ENCODE measurements at regions not wholly inside any gene's neighbourhood (a gene's known extent, or its start where the extent isn't known, plus 50 kb on each side); places are given as distances from the start of the nearest gene placed in this dataset.
"Not testable (repeated sequence)": the region's sequence is repeated elsewhere in the genome, so short reads cannot be mapped to it uniquely, and the experiment has no call there.

DNA sequence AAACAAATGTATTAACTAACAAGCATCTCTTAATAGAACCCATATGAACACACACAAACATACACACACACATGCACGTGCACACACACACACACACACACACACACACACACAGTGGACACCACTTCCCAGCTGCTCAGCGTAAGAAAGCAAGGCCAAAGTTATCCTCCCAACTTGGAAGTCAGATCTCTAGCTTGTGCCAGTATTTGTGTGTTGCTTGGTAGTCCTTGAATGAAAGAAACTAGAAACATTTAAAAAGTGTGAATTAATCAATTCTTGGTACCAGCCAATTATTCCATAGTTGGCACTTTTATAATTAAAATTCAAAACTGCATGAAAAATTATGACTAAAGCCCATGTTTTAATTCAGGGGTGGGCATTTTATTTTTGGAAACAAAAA, 178.1 kb downstream of the TMEM161B start:
- DNase-seq: no peak

DNA sequence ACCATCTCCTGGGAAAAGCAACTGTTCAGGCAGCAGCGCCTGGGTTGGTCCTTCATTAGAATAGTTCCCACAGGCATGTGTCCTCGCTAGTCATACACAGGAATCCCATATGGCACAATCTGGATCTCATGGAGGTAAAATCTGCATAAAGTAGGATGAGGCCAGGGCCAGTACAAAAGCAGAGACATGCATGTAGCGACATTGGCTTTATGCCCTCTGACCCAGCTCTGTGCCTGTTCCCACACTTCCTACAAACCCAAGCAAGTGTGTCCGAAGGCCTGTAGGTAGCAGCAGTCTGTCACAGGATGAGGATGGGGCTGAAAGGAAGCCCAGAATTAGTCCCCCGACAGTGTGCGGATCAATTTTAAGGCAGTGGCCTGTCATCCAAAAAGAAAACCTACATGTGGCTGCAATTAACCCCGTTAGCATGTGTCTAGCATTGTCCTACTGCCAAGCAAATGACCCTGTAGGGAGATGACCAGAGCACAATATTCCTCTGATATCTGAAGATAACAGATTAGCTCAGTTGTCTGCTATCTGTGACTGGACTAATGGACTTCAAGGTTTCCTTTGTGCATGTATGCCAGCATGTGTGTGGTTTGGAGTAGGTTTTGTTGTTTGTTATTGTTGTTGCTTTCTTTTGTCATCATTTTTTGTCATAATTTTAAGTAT, 178.8 kb downstream of the TMEM161B start:
- no peak for DNase-seq

DNA sequence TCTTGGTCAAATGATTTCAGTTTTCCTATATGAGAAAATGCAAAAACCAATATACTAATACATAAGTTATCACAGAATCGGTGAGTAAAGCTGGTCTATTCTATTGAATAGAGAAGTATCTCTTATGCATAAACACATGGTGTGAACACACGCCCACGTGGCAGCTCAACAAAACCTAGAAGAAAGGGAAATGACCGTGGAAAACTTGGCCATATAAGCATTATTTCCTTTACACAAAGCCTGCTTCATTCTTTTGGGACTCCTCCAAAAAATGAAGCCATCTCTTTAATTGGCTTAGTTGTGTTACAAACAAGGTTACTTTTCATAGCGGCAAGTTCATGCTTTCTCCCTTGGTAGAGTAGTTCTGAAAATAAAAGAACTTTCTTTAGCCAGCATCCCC, 183.2 kb downstream of the TMEM161B start:
- DNase-seq: no peak

DNA sequence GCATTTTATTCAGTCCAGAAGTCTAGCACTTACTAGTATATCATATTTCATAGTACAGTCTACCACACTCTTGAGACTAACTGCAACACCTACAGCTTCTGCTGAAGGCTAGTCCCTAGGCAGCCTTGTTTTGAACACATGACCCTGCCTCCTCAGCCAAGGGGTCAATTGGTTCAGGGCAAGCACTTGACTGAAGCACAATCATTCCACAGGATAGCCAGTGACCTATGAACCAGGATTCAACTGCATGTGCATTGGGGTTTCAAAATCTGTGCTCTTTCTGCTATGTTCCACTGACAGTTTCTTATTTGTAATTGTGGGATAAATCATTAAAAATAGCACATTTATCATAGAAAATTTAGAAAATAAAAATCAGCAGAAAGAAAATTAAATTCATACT, 186.8 kb downstream of the TMEM161B start:
- no peak for DNase-seq

DNA sequence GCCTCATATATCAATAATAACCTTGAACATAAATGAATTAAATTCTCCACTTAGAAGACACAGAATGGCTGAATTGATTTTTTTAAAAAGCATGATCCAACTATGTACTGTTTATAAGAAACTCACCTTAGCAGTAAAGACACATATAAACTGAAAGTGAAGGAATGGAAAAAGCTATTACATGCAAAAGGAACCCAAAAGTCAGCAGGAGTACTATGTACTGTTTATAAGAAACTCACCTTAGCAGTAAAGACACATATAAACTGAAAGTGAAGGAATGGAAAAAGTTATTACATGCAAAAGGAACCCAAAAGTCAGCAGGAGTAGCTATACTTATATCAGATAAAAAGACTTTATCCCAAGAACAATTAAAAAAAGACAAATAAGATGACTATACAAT, 204.8 kb downstream of the TMEM161B start:
- DNase-seq: no peak

DNA sequence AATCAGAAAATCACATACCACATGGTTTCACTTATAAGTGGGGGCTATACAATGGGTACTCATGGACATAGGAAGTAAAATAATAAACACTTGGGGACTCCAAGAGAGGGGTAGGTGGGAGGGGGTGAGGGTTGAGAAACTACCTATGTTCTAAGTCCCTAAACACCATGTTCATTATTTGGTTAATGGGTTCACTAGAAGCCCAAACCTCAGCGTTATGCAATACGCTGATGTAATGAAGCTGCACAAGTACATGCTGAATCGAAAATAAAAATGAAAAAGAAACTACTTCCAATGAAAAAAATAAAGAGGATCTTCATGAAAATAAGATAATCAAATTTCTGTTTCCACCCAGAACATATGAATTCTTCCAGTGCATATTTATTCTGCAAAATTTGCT, 208.5 kb downstream of the TMEM161B start:
- no peak for DNase-seq

DNA sequence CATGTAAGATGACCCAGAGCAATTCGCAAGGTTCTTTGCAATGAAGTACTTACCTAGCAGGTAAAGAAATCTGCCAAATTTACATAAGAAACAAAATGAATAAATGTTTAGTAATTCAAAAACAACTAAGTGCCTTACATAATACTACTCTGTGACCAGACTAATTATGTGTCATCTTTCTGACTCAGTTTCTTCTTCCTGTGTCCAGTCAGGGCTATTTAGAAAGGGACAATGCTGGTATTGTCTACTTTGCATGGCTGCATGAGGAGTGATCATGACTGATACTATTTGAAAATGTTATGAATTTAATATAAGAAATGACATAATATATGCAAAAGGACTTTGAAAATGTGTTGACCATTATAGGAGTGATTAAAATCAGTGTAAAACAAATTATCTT, 210.0 kb downstream of the TMEM161B start:
- no peak for DNase-seq

DNA sequence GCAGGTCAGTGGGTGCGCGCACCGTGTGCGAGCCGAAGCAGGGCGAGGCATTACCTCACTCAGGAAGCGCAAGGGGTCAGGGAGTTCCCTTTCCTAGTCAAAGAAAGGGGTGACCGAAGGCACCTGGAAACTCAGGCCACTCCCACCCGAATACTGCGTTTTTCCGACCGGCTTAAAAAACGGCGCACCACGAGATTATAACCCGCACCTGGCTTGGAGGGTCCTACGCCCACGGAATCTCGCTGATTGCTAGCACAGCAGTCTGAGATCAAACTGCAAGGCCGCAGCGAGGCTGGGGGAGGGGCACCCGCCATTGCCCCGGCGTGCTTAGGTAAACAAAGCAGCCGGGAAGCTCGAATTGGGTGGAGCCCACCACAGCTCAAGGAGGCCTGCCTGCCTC, 216.2 kb downstream of the TMEM161B start:
- DNase-seq: not testable (repeated sequence)

DNA sequence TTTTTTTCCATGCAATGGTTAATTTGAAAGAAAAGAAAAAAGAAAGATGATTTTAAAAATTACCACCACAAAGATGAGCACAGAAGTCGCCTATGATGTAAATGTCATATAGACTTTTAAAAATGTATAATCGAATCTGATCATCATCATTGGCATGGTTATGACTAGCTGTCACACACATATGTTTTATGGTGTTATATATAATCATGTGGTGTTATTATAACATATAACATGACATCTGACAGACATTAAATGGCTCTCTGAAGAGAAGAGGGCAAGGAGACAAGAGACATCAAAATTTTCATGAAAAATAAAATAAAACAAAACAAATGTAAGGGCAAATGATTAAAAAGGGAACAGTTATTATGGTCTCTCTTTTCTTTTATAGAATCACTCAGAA, 217.5 kb downstream of the TMEM161B start:
- DNase-seq: no peak

DNA sequence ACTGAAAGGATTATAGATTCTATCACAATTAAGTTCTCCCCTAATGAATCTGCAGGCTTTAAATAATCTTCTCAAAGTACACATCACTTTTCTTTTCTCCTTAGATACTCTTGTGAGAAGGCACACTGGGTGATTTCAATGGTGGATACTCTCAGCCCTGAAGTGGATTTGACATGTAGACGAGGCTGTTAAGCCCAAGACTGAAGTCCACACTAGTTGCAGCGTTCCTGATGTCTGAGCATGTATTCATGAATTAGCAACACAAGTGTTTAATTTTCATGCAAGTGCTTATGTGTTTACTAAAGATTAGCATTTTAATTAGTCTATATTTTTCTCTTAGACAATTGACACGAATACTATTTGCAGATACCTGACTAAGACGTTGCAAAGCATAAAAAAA, 218.9 kb downstream of the TMEM161B start:
- DNase-seq: no peak

DNA sequence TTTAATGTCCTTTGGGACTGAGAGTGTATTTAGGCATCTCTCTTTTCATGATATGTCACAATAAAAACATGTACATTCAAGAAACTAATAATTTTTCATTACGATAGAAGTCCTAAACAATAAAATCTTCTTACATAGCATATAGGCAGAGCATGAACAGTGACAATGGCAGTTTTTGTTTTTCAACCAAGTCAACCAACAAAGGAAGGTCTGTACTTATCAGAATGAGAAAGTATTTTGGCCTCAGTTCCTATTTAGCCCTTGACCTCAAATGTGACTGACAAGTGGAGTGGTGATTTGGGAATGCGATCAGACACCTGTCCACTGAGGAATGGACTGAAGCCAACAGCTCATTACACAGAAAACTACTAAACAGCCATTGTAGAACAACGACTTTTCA, 219.5 kb downstream of the TMEM161B start:
- DNase-seq: no peak

DNA sequence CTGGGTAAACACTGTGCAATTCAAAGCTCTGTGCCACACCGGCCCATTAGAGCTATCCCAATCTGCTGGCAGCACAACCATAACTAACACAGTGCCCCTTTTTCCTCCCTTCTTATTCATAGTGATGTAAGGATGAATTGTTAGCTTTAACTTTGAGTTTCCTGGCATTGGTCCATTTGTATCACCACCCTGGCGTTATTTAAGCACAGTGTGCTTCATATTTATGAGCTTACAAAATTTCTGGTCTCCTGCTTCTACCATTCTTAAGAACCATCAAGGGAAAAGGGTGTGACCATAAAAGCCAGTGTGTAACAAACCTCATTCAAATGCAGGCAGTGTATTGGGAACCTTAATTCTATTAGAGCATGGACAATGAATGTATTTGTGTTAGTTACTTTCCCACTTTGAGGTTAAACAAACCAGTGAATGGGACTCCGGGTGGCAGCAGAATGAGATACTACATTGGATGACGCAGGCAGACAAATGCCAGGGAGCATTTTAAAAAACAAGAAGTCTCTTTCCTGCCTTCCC, 222.6 kb downstream of the TMEM161B start:
- no peak for DNase-seq

DNA sequence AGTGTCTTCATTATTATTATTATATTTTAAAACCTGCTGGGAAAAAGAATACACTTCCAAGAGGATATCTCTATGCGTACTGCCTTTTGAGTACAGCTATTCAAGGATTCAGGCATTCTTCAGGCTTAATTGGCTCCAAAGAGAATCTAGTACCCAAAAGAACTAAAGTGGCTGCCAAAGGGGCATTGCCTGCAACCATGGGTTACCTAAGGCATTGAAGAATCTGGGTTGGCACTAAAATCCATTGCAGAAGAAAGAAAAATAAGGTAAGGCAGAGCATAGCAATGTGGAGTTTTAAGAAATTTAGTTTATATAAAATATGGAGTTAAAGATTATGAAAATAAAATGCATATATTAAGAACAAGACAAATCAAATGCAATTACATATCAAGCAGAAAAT, 223.5 kb downstream of the TMEM161B start:
- DNase-seq: no peak

DNA sequence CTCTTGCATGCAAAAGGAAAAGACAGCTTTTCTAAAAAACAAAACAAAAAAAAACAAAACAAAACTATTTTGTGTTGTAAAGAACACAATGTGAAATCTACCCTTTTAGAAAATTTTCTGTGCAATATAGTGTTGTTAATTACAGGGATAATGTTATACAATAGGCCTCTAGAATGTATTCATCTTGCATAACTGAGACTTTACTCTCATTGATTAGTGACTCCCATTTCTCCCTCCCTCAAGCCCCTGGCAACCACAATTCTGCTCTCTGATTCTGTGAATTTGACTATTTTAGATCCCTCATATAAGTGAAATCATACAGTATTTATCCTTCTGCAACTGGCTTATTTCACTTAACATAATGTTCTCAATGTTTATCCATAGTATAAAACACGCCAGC, 234.1 kb downstream of the TMEM161B start:
- DNase-seq: no peak

DNA sequence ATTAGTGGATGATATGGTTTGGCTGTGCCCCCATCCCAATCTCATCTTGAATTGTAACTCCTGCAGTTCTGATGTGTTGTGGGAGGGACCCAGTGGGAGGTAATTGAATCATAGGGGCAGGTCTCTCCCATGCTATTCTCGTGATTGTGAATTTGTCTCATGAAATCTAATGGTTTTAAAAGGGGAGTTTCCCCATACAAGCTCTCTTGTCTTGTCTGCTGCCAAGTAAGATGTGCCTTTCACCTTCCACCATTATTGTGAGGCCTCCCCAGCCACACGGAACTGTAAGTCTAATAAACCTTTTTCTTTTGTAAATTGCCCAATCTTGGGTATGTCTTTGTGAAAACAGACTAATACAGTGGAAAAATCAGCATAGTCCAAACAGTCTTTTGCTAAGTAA, 235.5 kb downstream of the TMEM161B start:
- DNase-seq: no peak

DNA sequence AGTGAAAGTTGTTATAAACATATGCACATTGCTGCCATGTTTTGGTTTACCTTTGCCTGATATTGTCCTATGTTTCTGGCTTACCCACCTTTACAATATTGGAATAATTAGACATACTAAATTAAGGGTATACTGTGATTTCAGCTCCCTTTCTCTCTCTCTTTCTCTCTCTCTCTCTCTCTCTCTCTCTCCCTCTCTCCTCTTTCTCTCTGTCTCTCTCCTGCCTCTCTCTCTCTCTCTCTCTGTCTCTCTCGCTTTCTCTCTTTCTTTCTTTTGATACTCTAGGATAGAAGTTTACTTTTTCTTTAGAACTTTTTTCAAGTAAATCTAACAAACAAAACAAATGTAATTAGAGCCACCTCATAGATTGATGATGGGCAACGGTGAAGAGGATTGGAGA, 239.6 kb downstream of the TMEM161B start:
- DNase-seq: no peak

DNA sequence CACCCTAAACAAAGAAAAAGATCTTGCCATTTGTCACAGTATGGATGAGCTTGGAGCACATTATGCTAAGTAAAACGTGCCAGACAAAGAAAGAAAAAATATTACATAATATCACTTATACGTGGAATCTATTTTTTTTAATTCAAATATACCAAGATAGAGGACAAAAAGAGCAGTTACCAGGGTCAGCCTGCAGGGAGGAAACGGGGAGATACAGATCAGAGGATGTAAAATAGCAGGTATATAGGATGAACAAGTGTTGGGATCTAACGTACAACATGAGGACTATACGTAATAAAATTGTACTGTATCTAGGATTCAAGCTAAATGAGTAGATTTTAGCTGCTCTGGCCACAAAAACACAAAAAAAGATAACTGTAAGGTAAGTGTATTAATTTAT, 247.5 kb downstream of the TMEM161B start:
- no peak for DNase-seq

DNA sequence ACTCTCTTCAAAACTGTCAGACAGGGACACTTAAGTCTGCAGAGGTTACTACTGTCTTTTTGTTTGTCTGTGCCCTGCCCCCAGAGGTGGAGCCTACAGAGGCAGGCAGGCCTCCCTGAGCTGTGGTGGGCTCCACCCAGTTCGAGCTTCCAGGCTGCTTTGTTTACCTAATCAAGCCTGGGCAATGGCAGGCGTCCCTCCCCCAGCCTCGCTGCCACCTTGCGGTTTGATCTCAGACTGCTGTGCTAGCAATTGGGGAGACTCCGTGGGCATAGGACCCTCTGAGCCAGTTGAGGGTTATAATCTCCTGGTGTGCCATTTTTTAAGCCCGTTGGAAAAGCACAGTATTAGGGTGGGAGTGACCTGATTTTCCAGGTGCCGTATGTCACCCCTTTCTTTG, 253.7 kb downstream of the TMEM161B start:
- not testable (repeated sequence) for DNase-seq

DNA sequence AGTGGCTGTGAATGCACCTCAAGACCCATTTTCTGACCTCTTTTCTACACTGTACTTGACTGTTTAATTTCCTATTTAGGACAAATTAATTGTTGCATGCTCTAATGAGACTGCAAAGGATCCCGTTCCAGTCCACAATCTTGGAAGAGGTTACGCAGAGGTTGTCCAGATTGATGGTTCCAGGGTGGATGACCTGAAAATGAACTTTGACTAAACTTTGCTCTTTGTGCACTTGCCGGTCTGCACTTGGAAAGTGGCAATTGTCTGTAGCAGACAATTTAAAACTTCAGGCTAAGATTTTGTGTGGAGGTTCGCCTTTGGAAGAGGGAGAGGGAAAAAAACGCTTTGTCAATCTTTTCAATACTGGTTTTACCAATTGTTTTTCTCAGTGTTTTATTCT, 267.8 kb downstream of the TMEM161B start:
- DNase-seq: no peak

DNA sequence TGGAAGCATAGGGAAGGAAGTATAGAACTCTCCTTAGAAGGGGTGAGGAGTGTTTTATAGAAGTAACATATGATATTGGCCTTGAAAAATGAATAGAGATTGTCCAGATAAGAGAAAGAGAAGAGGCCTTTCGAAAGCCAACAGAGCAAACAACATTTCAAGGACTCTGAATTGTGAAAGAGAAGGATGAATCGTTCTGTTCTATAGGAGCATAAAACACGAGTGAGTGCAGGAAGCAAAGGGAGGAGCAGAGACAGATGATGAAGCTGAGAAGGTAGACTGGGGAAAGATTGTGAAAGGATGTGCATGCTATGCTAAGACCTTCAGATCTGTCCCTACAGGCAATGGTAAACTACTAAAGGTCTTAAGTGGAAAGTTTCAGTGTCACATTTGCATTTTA, 271.0 kb downstream of the TMEM161B start:
- DNase-seq: no peak

DNA sequence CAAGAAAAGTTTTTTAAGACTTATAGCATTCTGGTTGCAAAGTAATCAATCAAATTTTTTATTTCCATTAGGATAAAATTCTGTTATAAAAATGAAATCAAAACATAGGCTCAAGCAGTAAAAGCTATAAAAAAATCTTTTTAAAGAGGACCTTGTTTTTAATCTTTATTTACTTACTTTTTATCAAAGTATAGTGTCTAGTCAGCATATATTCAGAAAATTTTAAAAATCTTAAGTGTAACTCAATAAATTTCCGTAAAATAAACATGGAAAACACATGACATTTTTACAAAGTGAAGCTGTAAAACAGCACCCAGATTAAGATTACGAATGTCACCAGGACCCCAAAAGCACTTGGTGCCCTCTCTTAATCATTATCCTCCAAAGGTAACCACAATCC, 302.4 kb downstream of the TMEM161B start:
- no peak for DNase-seq

DNA sequence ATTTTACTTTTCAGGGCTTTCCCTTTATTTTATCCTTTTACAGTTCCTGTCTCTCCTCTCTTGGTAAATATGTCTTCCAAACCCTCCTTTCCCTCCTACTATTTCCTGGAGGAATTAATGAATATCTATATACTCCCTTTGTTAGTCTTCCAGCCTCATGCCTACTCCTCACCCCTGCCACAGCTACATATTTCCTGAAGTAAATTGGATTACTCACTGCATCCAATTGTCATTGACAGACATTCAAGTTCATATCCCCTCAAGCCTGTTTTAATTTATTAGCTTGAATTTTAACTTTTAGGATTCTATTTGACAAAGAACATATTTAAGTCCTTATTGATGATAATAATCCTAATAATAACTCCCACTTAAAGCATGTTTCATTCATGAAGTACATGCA, 314.5 kb downstream of the TMEM161B start:
- DNase-seq: no peak

DNA sequence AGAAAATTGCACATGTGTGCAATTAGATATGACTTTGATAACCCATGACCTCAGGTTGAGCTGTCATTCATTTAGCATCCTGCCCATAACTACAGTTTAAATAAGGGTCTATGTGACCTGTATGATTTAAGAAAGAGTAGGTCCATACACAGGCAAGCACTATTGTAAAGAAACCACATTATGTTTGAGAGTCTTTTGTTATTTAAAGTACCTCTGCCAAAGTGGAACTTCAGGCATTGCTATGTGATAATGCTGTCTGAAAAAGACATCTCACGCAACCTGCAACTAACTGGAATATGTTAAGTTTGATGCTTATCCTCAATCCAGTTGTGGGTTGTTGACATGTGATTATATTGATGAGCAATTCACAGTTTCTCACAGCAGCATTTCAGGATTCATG, 317.0 kb downstream of the TMEM161B start:
- no peak for DNase-seq

DNA sequence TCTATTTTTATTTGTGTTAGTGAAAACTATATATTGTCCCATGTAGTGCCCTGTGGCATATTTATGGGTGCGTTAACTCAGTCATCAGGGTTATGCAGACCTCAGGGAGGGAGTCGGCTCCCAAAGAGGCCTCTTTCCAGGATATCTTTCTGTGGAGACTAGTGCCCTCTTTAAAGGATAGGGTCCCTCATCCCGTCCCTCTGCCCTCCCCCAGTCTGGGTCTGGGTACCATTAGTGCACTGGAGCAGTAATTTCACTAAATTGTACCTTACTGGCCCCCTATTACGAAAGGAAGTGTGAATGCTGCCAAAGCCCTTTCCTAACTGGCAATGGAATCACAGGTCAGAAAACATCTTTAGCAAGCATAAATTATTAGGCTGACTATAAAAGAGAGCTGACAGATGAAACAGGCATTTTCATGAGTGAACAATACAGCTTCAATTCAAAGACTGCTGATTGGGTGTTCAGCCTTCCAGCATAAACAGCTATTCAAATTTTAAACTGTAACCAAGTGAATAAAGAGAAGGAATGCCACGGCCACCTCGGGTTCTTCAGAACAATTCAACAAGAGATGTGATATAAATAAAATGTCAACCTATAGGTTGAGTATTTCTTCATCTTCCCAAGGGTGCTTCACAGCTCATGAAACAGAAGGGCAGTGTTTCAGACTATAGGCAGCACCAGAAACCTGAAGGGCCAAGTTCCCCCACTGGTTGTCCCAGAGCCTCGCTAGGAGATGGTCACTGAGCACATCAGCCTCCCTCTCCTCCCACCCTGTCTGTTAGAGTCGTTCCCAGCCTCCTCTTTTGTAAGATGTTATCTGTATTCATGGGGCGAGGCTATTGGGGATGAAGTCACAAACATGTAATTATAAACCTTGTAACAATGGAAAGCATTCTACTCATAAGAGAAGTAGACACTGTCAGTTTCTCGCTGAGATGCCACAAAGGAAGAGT, 318.7 kb downstream of the TMEM161B start:
- DNase-seq: no peak

Data from fibroblast of skin of right biceps (primary cell).